Adrenal gland (tissue), 5 donors: ENCODE measurements at regions not wholly inside any gene's neighbourhood (a gene's known extent, or its start where the extent isn't known, plus 50 kb on each side); places are given as distances from the start of the nearest gene placed in this dataset.

Experiments used
- POLR2A ChIP-seq, 2 donors: fragments of 450-650 bp; IDR thresholded peaks; one replicate each; pipeline ENCODE4 v1.6.1; 2017; ENCODE audit warnings: antibody characterized with exemption in 2 of 2, mild to moderate bottlenecking in 2 of 2, moderate library complexity in 1 of 2
- TF ChIP-seq, protein P1 (sequence below), 6 experiments: fragments of 450-650 bp in 4 of 6; fragments of 200-600 bp in 2 of 6; sonication (generic) in 1 of 6; IDR thresholded peaks; 1 replicate in 5 of 6; 2 replicates in 1 of 6; pipeline versions ENCODE4 v1.5.1 to v1.8.0; 2016 to 2021; ENCODE audit warnings: antibody characterized with exemption in 6 of 6, mild to moderate bottlenecking in 2 of 6, moderate library complexity in 1 of 6
- donor health status: DM: no; HTN: no; CAD: no.

DNA sequence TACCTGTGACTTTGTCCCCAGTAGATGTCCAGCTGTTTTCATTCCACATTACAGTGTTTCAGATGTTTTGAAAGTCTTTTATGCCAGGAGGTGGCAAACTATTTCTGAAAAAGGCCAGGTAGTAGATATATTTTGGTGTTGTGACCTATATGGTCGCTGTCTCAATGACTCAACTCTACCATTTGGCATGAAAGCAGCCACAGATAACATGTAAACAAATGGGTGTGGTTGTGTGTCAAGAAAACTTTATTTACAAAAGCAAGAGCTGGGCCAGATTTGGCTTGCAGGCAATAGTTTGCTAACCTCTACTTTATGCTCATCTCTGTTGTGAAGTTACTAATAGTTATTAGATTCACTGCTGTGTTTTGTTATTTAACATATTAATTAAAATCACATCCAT is 728.7 kb upstream of the EEF2KMT start:
- no peak for TF ChIP-seq POLR2A (IDR thresholded peaks at IDR 0.05)
- TF ChIP-seq, protein P1, sequence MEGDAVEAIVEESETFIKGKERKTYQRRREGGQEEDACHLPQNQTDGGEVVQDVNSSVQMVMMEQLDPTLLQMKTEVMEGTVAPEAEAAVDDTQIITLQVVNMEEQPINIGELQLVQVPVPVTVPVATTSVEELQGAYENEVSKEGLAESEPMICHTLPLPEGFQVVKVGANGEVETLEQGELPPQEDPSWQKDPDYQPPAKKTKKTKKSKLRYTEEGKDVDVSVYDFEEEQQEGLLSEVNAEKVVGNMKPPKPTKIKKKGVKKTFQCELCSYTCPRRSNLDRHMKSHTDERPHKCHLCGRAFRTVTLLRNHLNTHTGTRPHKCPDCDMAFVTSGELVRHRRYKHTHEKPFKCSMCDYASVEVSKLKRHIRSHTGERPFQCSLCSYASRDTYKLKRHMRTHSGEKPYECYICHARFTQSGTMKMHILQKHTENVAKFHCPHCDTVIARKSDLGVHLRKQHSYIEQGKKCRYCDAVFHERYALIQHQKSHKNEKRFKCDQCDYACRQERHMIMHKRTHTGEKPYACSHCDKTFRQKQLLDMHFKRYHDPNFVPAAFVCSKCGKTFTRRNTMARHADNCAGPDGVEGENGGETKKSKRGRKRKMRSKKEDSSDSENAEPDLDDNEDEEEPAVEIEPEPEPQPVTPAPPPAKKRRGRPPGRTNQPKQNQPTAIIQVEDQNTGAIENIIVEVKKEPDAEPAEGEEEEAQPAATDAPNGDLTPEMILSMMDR (IDR thresholded peaks at IDR 0.05): no peak
